Epithelial cell of proximal tubule (primary cell): ENCODE measurements at regions not wholly inside any gene's neighbourhood (a gene's known extent, or its start where the extent isn't known, plus 50 kb on each side); places are given as distances from the start of the nearest gene placed in this dataset.

Source experiments
- DNase-seq: peaks from one replicate; pipeline ENCODE4 v3.0.0-alpha.2; 2011; ENCODE audit warnings: low read depth
- H3K4me3 ChIP-seq: 2 replicates; pipeline ENCODE4 v1.5.1; 2011; ENCODE audit warnings: low read depth, mild to moderate bottlenecking, low read length
- CTCF ChIP-seq: conservative IDR thresholded peaks from 2 replicates; pipeline ENCODE4 v1.5.1; 2012; ENCODE audit warnings: low read depth, mild to moderate bottlenecking, low read length

- DNase-seq, result peak; percentile 79
- peak overlapping the region; percentile 35 for H3K4me3 ChIP-seq
- no peak for TF ChIP-seq CTCF
Observed at GRCh38 chr5:67268231-67269021, 71.8 kb upstream of the CD180 start.

DNA sequence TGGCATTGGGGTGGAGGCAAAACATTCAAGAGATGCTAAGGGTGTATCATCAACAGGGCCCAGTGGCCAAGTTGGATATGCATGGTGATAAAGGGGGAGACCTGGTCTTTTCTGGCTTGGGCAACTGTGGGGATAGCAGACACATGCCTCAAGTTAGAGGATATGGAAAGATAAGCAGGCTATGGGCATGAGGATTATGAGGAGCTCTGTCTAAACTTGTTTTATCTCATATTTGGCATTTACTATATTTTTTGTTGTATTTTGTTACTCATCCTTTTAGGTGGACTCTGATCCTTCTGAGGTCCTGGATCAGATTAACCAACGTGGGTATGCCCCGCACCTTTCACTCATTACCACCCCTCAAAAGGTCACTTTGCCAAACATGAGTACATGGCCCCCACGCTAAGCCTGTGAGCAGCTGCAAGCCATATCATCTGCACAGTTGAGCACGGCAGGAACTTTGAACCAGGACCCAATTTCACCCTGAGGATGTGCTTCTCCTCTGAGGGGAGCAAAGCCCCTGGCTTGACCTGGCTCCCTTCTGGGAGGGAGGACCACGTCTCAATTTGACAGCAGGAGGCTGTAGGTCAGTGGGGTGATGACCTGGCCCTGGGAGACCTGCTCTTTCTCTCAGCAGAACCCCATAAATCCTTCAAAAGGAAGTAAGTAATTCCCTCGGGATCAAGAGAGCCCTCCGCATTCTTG, 71.1 kb upstream of the CD180 start:
- no peak for DNase-seq
- TF ChIP-seq CTCF, result no peak
- H3K4me3 ChIP-seq, result no peak overlapping the region

DNA sequence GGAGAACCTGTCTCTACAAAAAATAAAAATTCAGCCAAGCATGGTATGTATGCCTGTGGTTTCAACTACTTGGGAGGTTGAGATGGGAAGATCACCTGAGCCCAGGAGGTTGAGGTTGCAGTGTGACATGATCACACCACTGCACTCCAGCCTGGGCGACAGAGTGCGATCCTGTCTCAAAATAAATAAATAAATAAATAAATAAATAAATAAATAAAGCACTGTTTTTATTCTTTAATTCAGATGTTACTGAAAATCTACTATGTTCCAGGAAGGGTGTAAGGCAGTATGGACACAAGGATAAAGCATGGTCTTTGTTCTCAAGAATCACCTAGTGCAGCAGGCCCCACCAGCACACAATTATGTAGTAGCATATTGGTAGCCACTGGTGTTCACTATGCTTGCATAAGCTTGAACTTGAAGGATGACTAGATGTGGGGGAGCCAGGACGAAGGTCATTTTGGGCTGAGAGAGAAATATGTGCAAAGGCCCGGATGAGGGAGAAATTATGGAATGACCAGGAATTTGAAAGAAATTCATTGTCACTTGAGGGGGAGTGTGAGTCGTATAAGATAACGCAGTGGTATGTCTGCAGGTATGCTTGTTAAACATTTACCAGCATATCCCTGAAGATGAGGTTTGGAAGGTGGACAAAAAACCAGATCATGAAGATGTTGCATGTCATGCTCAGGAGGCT, 70.2 kb upstream of the CD180 start:
- TF ChIP-seq CTCF, result no peak
- no peak for DNase-seq
- no peak overlapping the region for H3K4me3 ChIP-seq

DNA sequence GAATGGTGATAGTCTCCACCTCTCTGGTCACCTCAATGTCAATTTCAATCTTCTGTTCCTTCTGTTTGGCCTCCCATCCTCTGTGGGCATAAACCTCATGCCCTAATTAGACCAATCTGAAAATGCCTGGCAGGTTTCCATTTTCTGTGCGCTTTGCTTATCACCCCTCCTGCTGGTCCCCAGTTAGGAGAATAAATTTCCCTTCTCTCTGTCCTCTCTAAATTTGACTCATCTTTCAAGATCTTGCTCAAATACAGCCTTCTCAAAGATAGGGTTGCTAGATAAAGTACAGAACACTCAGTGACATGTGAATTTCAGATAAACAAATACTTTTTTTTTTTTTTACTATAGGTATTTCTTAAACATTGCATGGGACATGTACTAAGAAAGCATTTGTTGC, 69.4 kb upstream of the CD180 start:
- no peak for TF ChIP-seq CTCF
- no peak overlapping the region for H3K4me3 ChIP-seq
- no peak for DNase-seq

DNA sequence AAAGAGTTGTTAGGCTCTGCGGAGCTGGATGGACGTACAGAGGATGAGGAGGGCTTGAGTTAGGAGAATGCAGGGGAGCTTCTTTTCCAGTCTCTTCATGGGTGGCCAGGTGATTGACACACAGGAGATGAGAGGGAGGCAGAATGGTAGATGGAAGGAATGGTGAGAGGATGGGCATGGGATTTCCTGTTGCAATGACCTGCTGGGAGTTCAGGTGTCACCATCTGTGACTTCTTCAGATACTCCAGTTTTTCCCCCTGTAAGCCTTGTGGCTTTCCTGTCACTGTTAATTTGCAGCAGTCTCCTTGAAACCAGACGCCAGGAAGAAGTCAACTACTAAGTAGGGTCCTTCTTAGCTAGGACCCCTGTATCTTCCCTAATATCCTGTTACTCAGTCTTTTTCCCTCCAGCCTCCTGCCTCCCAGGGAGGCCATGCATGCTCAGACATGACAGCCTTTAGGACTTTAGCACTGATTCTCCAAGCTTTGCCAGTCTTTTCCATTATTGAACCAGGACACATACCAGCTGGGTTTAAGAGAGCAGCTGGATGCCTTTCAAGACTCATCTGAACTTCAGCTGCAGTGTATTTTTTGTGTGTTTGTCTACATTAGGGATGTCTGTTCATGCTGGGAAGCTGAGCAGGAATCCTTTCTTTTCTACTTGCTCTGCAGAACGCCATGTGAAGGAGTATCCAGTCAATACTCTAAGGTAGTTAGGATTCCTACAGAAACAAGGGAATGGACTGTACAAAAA, 67.2 kb upstream of the CD180 start:
- no peak for DNase-seq
- TF ChIP-seq CTCF, result no peak
- H3K4me3 ChIP-seq, result no peak overlapping the region

GRCh38 chr5:67262956-67263355, 66.4 kb upstream of the CD180 start:
- DNase-seq, result no peak
- no peak overlapping the region for H3K4me3 ChIP-seq
- TF ChIP-seq CTCF, result no peak
